Upper lobe of right lung (tissue), 1 donor: ENCODE measurements at regions not wholly inside any gene's neighbourhood (a gene's known extent, or its start where the extent isn't known, plus 50 kb on each side); places are given as distances from the start of the nearest gene placed in this dataset.

Experiments
- ATAC-seq: fragments of 200-7000 bp; cut with Tn5 transposase; one replicate; pipeline ENCODE4 v1.9.1; 2020; ENCODE audit warnings: mild to moderate bottlenecking, moderate library complexity
- DNase-seq: peaks from one replicate; pipeline ENCODE4 v3.0.0-alpha.2; 2020
- H3K27ac ChIP-seq: fragments of 200-600 bp; one replicate; pipeline ENCODE4 v1.8.0; 2022
- H3K27me3 ChIP-seq: fragments of 200-600 bp; one replicate; pipeline ENCODE4 v1.8.0; 2022; ENCODE audit warnings: mild to moderate bottlenecking
- H3K36me3 ChIP-seq: fragments of 200-600 bp; one replicate; pipeline ENCODE4 v1.8.0; 2022
- H3K4me1 ChIP-seq: fragments of 200-600 bp; one replicate; pipeline ENCODE4 v1.8.0; 2022
- H3K4me3 ChIP-seq: fragments of 200-600 bp; one replicate; pipeline ENCODE4 v1.8.0; 2022; ENCODE audit warnings: mild to moderate bottlenecking
- H3K9me3 ChIP-seq: fragments of 200-600 bp; one replicate; pipeline ENCODE4 v1.8.0; 2022
- intact Hi-C: fragments of 100-400 bp; cut with DNase I; formaldehyde crosslinking; loops from one replicate; pipeline ENCODE4 v1.11.0; 2022
- TF ChIP-seq, protein P1 (sequence below): fragments of 200-600 bp; IDR thresholded peaks from one replicate; pipeline ENCODE4 v1.8.0; 2022; ENCODE audit warnings: antibody characterized with exemption
- donor health status: DM: no; HTN: yes; CAD: no; lungs with severe emphysema.

DNA sequence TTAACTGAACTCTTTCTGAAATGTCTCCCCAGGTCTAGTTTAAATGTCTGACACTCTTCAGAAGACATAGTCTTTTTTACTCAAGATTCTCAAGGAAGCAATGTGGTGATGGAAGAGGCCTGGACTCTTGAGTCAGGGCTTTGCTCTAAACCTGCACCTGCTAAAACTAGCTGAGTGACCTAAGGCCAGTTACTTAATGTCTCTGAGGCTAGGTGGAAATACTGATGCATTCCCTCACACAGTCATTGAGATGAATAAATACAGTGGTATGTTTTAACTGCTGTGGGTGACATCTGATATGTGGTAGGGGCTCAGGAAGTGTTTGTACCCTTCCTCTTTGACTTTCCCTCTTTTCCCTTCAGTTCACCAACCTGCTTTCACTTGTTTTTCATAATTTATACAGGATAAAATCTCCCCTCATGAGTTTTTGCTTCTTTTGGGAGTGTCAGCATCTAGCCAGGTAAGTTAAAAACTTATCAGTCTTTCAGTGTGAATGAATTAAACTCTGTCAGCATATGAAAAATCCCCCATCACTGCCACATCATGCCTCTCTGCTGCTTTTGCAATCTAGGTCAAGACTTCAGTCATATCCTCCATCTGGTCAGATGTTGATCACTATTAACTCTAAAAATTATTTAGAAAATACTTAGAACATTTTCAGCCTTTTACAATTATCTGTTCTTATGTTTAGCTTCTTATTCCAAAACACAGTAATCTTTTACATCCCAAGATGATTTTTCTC lies 178.7 kb upstream of the TNFAIP3 start:
- no peaks in the 10 kb centered on the region for H3K4me1 ChIP-seq
- TF ChIP-seq, protein P1, sequence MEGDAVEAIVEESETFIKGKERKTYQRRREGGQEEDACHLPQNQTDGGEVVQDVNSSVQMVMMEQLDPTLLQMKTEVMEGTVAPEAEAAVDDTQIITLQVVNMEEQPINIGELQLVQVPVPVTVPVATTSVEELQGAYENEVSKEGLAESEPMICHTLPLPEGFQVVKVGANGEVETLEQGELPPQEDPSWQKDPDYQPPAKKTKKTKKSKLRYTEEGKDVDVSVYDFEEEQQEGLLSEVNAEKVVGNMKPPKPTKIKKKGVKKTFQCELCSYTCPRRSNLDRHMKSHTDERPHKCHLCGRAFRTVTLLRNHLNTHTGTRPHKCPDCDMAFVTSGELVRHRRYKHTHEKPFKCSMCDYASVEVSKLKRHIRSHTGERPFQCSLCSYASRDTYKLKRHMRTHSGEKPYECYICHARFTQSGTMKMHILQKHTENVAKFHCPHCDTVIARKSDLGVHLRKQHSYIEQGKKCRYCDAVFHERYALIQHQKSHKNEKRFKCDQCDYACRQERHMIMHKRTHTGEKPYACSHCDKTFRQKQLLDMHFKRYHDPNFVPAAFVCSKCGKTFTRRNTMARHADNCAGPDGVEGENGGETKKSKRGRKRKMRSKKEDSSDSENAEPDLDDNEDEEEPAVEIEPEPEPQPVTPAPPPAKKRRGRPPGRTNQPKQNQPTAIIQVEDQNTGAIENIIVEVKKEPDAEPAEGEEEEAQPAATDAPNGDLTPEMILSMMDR: no peak
- ATAC-seq: peak; percentile 36
- H3K27me3 ChIP-seq: no peaks in the 10 kb centered on the region
- no peak overlapping the region for H3K27ac ChIP-seq
- H3K4me3 ChIP-seq: no peak overlapping the region
- no peak for DNase-seq
- intact Hi-C loops: no loop called here
- H3K36me3 ChIP-seq: no peaks in the 10 kb centered on the region
- H3K9me3 ChIP-seq: no peaks in the 10 kb centered on the region

- TF ChIP-seq, protein P1: no peak
- DNase-seq (no peak), ATAC-seq (no peak)
- Histone ChIP-seq H3K4me1 (no peaks in the 10 kb centered on the region), H3K27ac (no peak overlapping the region), H3K36me3 (no peaks in the 10 kb centered on the region), H3K9me3 (no peaks in the 10 kb centered on the region), H3K4me3 (no peak overlapping the region), H3K27me3 (no peaks in the 10 kb centered on the region)
- intact Hi-C loops: no loop called here
Observed at GRCh38 chr6:137689377-137689776, 177.7 kb upstream of the TNFAIP3 start.

GRCh38 chr6:137690034-137690433 lies 177.0 kb upstream of the TNFAIP3 start:
- no peak overlapping the region for H3K27ac ChIP-seq
- H3K4me1 ChIP-seq: no peaks in the 10 kb centered on the region
- no peaks in the 10 kb centered on the region for H3K9me3 ChIP-seq
- no peak for DNase-seq
- H3K4me3 ChIP-seq: no peak overlapping the region
- no peaks in the 10 kb centered on the region for H3K36me3 ChIP-seq
- H3K27me3 ChIP-seq: no peaks in the 10 kb centered on the region
- intact Hi-C loops: no loop called here
- TF ChIP-seq, protein P1: no peak
- ATAC-seq: no peak

DNA sequence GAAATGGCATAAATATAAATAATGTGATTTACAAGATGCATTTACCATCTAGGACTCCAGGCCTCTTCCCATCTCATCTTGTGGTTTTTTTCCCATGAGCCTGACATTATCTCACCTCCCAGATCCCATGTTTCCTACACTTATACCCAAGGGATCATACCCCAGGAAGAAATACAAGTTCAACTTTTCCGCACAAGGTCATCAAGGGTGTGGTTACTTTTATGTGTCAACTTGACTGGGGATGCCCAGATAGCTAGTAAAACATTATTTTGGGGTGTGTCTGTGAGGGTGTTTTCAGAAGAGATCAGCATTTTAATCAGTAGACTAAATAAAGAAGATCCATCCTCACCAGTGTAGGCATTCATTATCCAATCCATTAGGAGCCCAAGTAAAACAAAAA lies 176.3 kb upstream of the TNFAIP3 start:
- TF ChIP-seq, protein P1: no peak
- DNase-seq: no peak
- H3K9me3 ChIP-seq: no peaks in the 10 kb centered on the region
- no peaks in the 10 kb centered on the region for H3K27me3 ChIP-seq
- no peaks in the 10 kb centered on the region for H3K4me1 ChIP-seq
- H3K27ac ChIP-seq: no peak overlapping the region
- no peaks in the 10 kb centered on the region for H3K36me3 ChIP-seq
- H3K4me3 ChIP-seq: no peak overlapping the region
- no peak for ATAC-seq
- intact Hi-C loops: no loop called here

- ATAC-seq: no peak
- intact Hi-C loops: no loop called here
- no peaks in the 10 kb centered on the region for H3K27me3 ChIP-seq
- no peak overlapping the region for H3K27ac ChIP-seq
- TF ChIP-seq, protein P1: no peak
- no peak for DNase-seq
- no peak overlapping the region for H3K4me3 ChIP-seq
- H3K4me1 ChIP-seq: peaks cover 9% of the 10 kb centered on the region
- H3K9me3 ChIP-seq: no peaks in the 10 kb centered on the region
- H3K36me3 ChIP-seq: no peaks in the 10 kb centered on the region
Observed at GRCh38 chr6:137692308-137692707, 174.8 kb upstream of the TNFAIP3 start.

GRCh38 chr6:137692806-137693205 lies 174.3 kb upstream of the TNFAIP3 start:
- no peaks in the 10 kb centered on the region for H3K36me3 ChIP-seq
- H3K27me3 ChIP-seq: no peaks in the 10 kb centered on the region
- intact Hi-C loops: no loop called here
- TF ChIP-seq, protein P1: no peak
- DNase-seq: no peak
- ATAC-seq: no peak
- H3K4me1 ChIP-seq: peaks cover 13% of the 10 kb centered on the region
- no peaks in the 10 kb centered on the region for H3K9me3 ChIP-seq
- no peak overlapping the region for H3K4me3 ChIP-seq
- H3K27ac ChIP-seq: no peak overlapping the region
